ENCODE measurements at regions not wholly inside any gene's neighbourhood (a gene's known extent, or its start where the extent isn't known, plus 50 kb on each side); places are given as distances from the start of the nearest gene placed in this dataset.
"Not testable (repeated sequence)": the region's sequence is repeated elsewhere in the genome, so short reads cannot be mapped to it uniquely, and the experiment has no call there.

- H3K4me1 Mint-ChIP-seq; H3K36me3 Mint-ChIP-seq (ENCODE audit: low read depth); H3K4me3 Mint-ChIP-seq; H3K27ac Mint-ChIP-seq; DNase-seq; H3K9me3 Mint-ChIP-seq; H3K27me3 Mint-ChIP-seq; intact Hi-C loops (cut with micrococcal nuclease): not testable (repeated sequence)
Measured at GRCh38 chr10:128586599-128586998, 460.4 kb upstream of the MKI67 start.

DNA sequence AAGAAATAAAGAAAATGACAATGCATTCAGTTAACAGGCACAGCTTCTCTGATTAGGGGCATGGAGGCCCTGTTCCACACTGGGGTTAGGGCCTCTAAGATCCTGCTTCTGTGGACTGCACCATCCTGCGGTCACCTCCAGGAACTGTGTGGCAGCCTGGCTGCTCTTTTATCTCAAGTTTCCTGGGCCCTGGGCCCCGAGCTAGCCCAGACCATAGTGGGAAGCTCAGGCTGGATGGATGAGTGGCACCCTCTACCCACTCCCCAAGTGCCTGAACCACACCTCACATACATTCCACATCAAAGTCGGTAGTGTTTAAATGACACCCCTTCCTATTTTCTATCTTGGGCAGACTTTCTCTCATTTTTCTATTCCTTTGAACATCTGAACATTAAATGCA is 461.5 kb upstream of the MKI67 start:
- Mint-ChIP-seq H3K36me3 (ENCODE audit: low read depth) (no peaks in the 10 kb centered on the region), H3K27me3 (no peaks in the 10 kb centered on the region), H3K4me1 (no peaks in the 10 kb centered on the region), H3K9me3 (no peaks in the 10 kb centered on the region), H3K4me3 (no peak overlapping the region), H3K27ac (no peak overlapping the region)
- no peak for DNase-seq
- intact Hi-C loops (cut with micrococcal nuclease): no loop called here

DNA sequence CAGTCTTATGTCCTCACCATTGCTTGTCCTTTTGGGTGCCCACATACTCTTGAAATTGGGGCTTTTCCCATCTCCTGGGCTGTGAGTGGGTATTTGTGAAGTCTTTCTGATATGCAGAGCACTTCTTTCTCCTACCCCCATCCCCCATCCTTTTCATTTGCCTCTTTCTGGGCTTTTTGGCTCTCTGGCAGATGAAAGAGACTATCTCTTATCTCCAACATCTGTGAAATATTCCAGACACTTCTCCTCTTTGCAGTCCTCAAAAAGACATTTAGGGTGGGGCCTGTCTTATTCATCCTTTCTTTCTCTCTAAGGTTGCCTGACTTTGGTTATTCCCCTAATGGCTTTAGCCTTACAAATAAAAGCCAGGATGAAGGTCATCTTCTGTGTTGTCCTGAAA is 462.2 kb upstream of the MKI67 start:
- H3K4me1 Mint-ChIP-seq: no peaks in the 10 kb centered on the region
- peak; percentile 31 for DNase-seq
- H3K27ac Mint-ChIP-seq: no peak overlapping the region
- no peaks in the 10 kb centered on the region for H3K9me3 Mint-ChIP-seq
- intact Hi-C loops (cut with micrococcal nuclease): no loop called here
- H3K36me3 Mint-ChIP-seq (ENCODE audit: low read depth): no peaks in the 10 kb centered on the region
- H3K27me3 Mint-ChIP-seq: no peaks in the 10 kb centered on the region
- no peak overlapping the region for H3K4me3 Mint-ChIP-seq

DNA sequence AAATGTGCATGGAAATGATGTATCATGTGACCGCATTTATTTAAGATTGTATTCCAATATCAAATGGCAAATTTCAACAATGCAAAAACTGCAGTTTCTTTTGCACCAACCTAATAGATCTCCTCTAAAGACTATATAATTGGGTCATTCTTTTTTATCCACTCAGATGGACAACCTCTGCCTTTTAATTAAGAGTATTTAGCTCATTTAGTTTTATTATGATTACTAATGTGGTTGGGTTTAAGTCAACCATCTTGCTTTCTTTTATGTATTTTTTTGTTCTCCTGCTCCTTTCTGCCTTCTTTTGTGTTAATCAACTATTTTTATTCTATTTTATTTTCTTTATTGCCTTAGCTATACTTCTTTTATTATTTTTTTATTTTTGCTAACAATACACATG is 468.5 kb upstream of the MKI67 start:
- Mint-ChIP-seq H3K4me3 (no peak overlapping the region), H3K27ac (no peak overlapping the region), H3K4me1 (no peaks in the 10 kb centered on the region), H3K27me3 (no peaks in the 10 kb centered on the region), H3K36me3 (ENCODE audit: low read depth) (no peaks in the 10 kb centered on the region), H3K9me3 (no peaks in the 10 kb centered on the region)
- no peak for DNase-seq
- intact Hi-C loops (cut with micrococcal nuclease): no loop called here

GRCh38 chr10:128596906-128597305 is 470.7 kb upstream of the MKI67 start:
- peaks cover 3% of the 10 kb centered on the region for H3K27me3 Mint-ChIP-seq
- no peaks in the 10 kb centered on the region for H3K9me3 Mint-ChIP-seq
- no peaks in the 10 kb centered on the region for H3K36me3 Mint-ChIP-seq (ENCODE audit: low read depth)
- no peak overlapping the region for H3K4me3 Mint-ChIP-seq
- H3K4me1 Mint-ChIP-seq: no peaks in the 10 kb centered on the region
- no peak overlapping the region for H3K27ac Mint-ChIP-seq
- intact Hi-C loops (cut with micrococcal nuclease): no loop called here
- DNase-seq: peak; percentile 28

DNA sequence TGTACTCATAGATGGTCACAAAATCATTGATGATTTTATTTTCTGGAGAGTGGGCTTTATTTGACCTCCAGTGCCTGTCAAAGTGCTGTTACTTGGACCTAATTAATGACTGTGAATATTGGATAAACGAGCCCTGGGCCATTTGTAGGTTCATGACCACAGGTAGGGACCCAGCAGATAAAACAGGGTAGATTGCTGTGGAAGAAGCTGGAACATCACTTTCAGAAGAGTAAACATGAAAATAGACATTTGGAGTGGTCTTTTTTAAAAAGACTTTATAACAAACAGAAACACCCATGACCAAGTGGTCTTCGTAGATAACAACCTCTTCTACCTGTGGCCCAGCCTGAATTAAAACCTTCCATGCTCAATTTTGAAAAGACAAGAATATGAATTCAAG is 472.8 kb upstream of the MKI67 start:
- intact Hi-C loops (cut with micrococcal nuclease): no loop called here
- H3K9me3 Mint-ChIP-seq: no peaks in the 10 kb centered on the region
- H3K27ac Mint-ChIP-seq: no peak overlapping the region
- no peaks in the 10 kb centered on the region for H3K36me3 Mint-ChIP-seq (ENCODE audit: low read depth)
- no peaks in the 10 kb centered on the region for H3K4me1 Mint-ChIP-seq
- peaks cover 3% of the 10 kb centered on the region for H3K27me3 Mint-ChIP-seq
- DNase-seq: peak; percentile 18
- no peak overlapping the region for H3K4me3 Mint-ChIP-seq

GRCh38 chr10:128599538-128599937 is 473.3 kb upstream of the MKI67 start:
- peaks cover 3% of the 10 kb centered on the region for H3K27me3 Mint-ChIP-seq
- H3K4me3 Mint-ChIP-seq: no peak overlapping the region
- intact Hi-C loops (cut with micrococcal nuclease): no loop called here
- no peaks in the 10 kb centered on the region for H3K4me1 Mint-ChIP-seq
- no peaks in the 10 kb centered on the region for H3K9me3 Mint-ChIP-seq
- no peaks in the 10 kb centered on the region for H3K36me3 Mint-ChIP-seq (ENCODE audit: low read depth)
- peak; percentile 37 for DNase-seq
- no peak overlapping the region for H3K27ac Mint-ChIP-seq

- peaks cover 3% of the 10 kb centered on the region for H3K27me3 Mint-ChIP-seq
- no peak overlapping the region for H3K27ac Mint-ChIP-seq
- no peaks in the 10 kb centered on the region for H3K36me3 Mint-ChIP-seq (ENCODE audit: low read depth)
- no peaks in the 10 kb centered on the region for H3K9me3 Mint-ChIP-seq
- H3K4me3 Mint-ChIP-seq: no peak overlapping the region
- no peaks in the 10 kb centered on the region for H3K4me1 Mint-ChIP-seq
- intact Hi-C loops (cut with micrococcal nuclease): no loop called here
- DNase-seq: peak; percentile 8
Measured at GRCh38 chr10:128602183-128602582, 476.0 kb upstream of the MKI67 start.

GRCh38 chr10:128604025-128604424 is 477.8 kb upstream of the MKI67 start:
- no peak overlapping the region for H3K27ac Mint-ChIP-seq
- H3K27me3 Mint-ChIP-seq: peaks cover 3% of the 10 kb centered on the region
- H3K36me3 Mint-ChIP-seq (ENCODE audit: low read depth): no peaks in the 10 kb centered on the region
- intact Hi-C loops (cut with micrococcal nuclease): no loop called here
- H3K4me3 Mint-ChIP-seq: no peak overlapping the region
- peak; percentile 34 for DNase-seq
- no peaks in the 10 kb centered on the region for H3K9me3 Mint-ChIP-seq
- no peaks in the 10 kb centered on the region for H3K4me1 Mint-ChIP-seq

- H3K4me1 Mint-ChIP-seq: no peaks in the 10 kb centered on the region
- DNase-seq: no peak
- H3K27me3 Mint-ChIP-seq: peaks cover 3% of the 10 kb centered on the region
- no peak overlapping the region for H3K4me3 Mint-ChIP-seq
- intact Hi-C loops (cut with micrococcal nuclease): no loop called here
- H3K36me3 Mint-ChIP-seq (ENCODE audit: low read depth): no peaks in the 10 kb centered on the region
- H3K9me3 Mint-ChIP-seq: no peaks in the 10 kb centered on the region
- H3K27ac Mint-ChIP-seq: no peak overlapping the region
Measured at GRCh38 chr10:128605180-128605579, 479.0 kb upstream of the MKI67 start.

GRCh38 chr10:128606055-128606454 is 479.8 kb upstream of the MKI67 start:
- Mint-ChIP-seq H3K4me3 (no peak overlapping the region), H3K27ac (no peak overlapping the region), H3K27me3 (peaks cover 2% of the 10 kb centered on the region), H3K36me3 (ENCODE audit: low read depth) (no peaks in the 10 kb centered on the region), H3K4me1 (no peaks in the 10 kb centered on the region), H3K9me3 (no peaks in the 10 kb centered on the region)
- peak; percentile 16 for DNase-seq
- intact Hi-C loops (cut with micrococcal nuclease): no loop called here

DNA sequence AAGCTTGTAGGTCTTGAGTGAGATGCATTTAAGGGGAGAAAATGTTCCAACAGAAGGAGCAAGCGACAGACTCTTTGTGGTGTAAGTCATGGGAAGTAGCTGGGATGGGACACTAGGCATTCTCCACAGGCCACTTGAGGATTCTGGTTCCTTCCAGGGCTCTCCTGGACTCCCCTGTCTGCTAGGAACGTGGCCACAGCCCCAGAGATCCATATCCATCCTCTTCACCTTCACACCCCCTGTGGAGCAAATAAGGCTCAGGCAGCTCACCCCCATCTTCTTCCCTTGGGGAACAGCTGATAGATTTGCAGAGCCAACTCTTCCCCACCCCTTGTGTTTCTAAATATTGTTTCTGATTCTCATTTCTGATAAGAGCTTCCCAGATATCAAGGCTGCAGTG is 482.6 kb upstream of the MKI67 start:
- no peak overlapping the region for H3K4me3 Mint-ChIP-seq

GRCh38 chr10:128609460-128609859 is 483.2 kb upstream of the MKI67 start:
- Mint-ChIP-seq H3K36me3 (ENCODE audit: low read depth) (no peaks in the 10 kb centered on the region), H3K9me3 (no peaks in the 10 kb centered on the region), H3K27me3 (no peaks in the 10 kb centered on the region), H3K27ac (no peak overlapping the region), H3K4me1 (no peaks in the 10 kb centered on the region), H3K4me3 (no peak overlapping the region)
- intact Hi-C loops (cut with micrococcal nuclease): no loop called here
- DNase-seq: peak; percentile 41

More for the DNA sequence above, 482.6 kb upstream of the MKI67 start:
- H3K4me1 Mint-ChIP-seq: no peaks in the 10 kb centered on the region
- H3K27me3 Mint-ChIP-seq: no peaks in the 10 kb centered on the region
- H3K36me3 Mint-ChIP-seq (ENCODE audit: low read depth): no peaks in the 10 kb centered on the region
- intact Hi-C loops (cut with micrococcal nuclease): no loop called here
- peak; percentile 34 for DNase-seq
- H3K27ac Mint-ChIP-seq: no peak overlapping the region
- no peaks in the 10 kb centered on the region for H3K9me3 Mint-ChIP-seq

DNA sequence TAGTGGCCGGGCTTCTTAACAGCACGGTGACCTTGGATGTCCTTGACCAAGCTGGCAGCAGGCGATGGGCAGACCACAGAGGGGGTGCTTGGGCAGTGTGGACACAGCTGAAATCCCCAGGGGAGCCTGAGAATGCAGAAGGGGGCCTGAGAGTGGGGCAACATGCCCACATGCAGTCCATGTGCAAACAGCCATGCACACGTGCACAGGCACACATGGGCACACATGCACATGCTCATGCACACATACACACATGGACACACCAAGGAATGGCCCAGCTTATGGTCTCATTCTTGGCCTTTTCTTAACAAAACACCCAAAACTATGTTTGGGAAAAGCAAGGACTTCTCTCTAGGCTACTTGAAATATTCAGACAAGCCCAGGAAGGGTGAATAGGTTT is 483.9 kb upstream of the MKI67 start:
- H3K36me3 Mint-ChIP-seq (ENCODE audit: low read depth): no peaks in the 10 kb centered on the region
- H3K4me1 Mint-ChIP-seq: no peaks in the 10 kb centered on the region
- H3K27ac Mint-ChIP-seq: no peak overlapping the region
- no peaks in the 10 kb centered on the region for H3K27me3 Mint-ChIP-seq
- DNase-seq: no peak
- intact Hi-C loops (cut with micrococcal nuclease): no loop called here
- H3K9me3 Mint-ChIP-seq: no peaks in the 10 kb centered on the region
- H3K4me3 Mint-ChIP-seq: no peak overlapping the region

DNA sequence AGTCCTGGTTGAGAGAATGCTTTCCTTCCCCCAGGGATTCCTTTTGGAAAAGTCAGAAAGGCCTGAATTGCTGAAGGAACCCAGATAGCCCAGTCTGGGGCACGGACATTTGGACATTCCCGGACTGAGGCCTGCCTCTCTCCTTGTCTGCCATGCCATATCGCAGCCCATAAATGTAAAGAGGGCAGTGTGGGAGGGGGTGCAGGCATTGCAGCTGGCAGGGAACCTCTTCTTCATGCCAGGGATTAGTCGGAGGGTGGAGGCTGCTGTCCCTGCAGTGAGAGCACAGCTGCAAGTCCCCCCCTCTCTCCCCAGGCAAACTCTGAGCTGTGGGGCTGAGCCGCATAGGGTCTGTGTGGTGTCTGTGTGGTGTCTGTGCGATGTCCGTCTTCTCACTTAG is 486.0 kb upstream of the MKI67 start:
- no peak overlapping the region for H3K27ac Mint-ChIP-seq
- H3K9me3 Mint-ChIP-seq: no peaks in the 10 kb centered on the region

More for the DNA sequence above, 486.0 kb upstream of the MKI67 start:
- DNase-seq: peak; percentile 45
- Mint-ChIP-seq H3K4me3 (no peak overlapping the region), H3K4me1 (no peaks in the 10 kb centered on the region), H3K36me3 (ENCODE audit: low read depth) (no peaks in the 10 kb centered on the region), H3K27me3 (no peaks in the 10 kb centered on the region)
- intact Hi-C loops (cut with micrococcal nuclease): no loop called here

Measured in activated CD4-positive, alpha-beta T cell treated with anti-CD3 and anti-CD28 coated beads, Interleukin-2, amount 10 ng/mL, durations not matched to agents 24 days and 14 days (primary cell).